HG02759 (cell line): ENCODE measurements at regions not wholly inside any gene's neighbourhood (a gene's known extent, or its start where the extent isn't known, plus 50 kb on each side); places are given as distances from the start of the nearest gene placed in this dataset.
A peak's percentile ranks its signal among the peaks of the same experiment; 100 is the strongest.

Experiments
- ATAC-seq: cut with Tn5 transposase; IDR thresholded peaks from one replicate; pipeline ENCODE4 v1.9.1; 2021; ENCODE audit warnings: mild to moderate bottlenecking, moderate library complexity; ENCODE audit not compliant: unreplicated experiment

GRCh38 chr3:30069056-30069455 lies 537.3 kb upstream of the TGFBR2 start:
- no peak for ATAC-seq

- ATAC-seq: no peak
Observed at GRCh38 chr3:30073040-30073439, 533.4 kb upstream of the TGFBR2 start.

GRCh38 chr3:30073622-30074021 lies 532.8 kb upstream of the TGFBR2 start:
- ATAC-seq: no peak

- no peak for ATAC-seq
Observed at GRCh38 chr3:30075514-30075913, 530.9 kb upstream of the TGFBR2 start.

GRCh38 chr3:30076899-30077298 lies 529.5 kb upstream of the TGFBR2 start:
- ATAC-seq: no peak

- no peak for ATAC-seq
Observed at GRCh38 chr3:30077746-30078145, 528.7 kb upstream of the TGFBR2 start.

GRCh38 chr3:30078736-30079135 lies 527.7 kb upstream of the TGFBR2 start:
- no peak for ATAC-seq

- no peak for ATAC-seq
Observed at GRCh38 chr3:30081904-30082303, 524.5 kb upstream of the TGFBR2 start.

GRCh38 chr3:30082652-30083051 lies 523.7 kb upstream of the TGFBR2 start:
- ATAC-seq: no peak

- ATAC-seq: no peak
Observed at GRCh38 chr3:30083315-30083714, 523.1 kb upstream of the TGFBR2 start.

GRCh38 chr3:30084316-30084715 lies 522.1 kb upstream of the TGFBR2 start:
- ATAC-seq: no peak

- no peak for ATAC-seq
Observed at GRCh38 chr3:30084971-30085403, 521.4 kb upstream of the TGFBR2 start.

- ATAC-seq: no peak
Observed at GRCh38 chr3:30085486-30085885, 520.9 kb upstream of the TGFBR2 start.

- no peak for ATAC-seq
Observed at GRCh38 chr3:30091686-30092085, 514.7 kb upstream of the TGFBR2 start.

- no peak for ATAC-seq
Observed at GRCh38 chr3:30097022-30097650, 509.3 kb upstream of the TGFBR2 start.

- no peak for ATAC-seq
Observed at GRCh38 chr3:30098243-30098642, 508.2 kb upstream of the TGFBR2 start.

GRCh38 chr3:30098653-30099455 lies 507.5 kb upstream of the TGFBR2 start:
- no peak for ATAC-seq

- ATAC-seq: no peak
Observed at GRCh38 chr3:30102356-30102755, 504.0 kb upstream of the TGFBR2 start.

- no peak for ATAC-seq
Observed at GRCh38 chr3:30103186-30103585, 503.2 kb upstream of the TGFBR2 start.

GRCh38 chr3:30107531-30107930 lies 498.9 kb upstream of the TGFBR2 start:
- ATAC-seq: no peak

- ATAC-seq: no peak
Observed at GRCh38 chr3:30112411-30112810, 494.0 kb upstream of the TGFBR2 start.

GRCh38 chr3:30112902-30113484 lies 493.4 kb upstream of the TGFBR2 start:
- peak; percentile 48 for ATAC-seq
